Osteoblast (primary cell): ENCODE measurements at regions not wholly inside any gene's neighbourhood (a gene's known extent, or its start where the extent isn't known, plus 50 kb on each side); places are given as distances from the start of the nearest gene placed in this dataset.

ENCODE experiments used
- DNase-seq: peaks from one replicate; pipeline ENCODE4 v3.0.0; 2011; ENCODE audit warnings: low spot score, mixed read lengths; ENCODE audit not compliant: insufficient read length; ENCODE audit errors: missing footprints
- H2AFZ ChIP-seq: 2 replicates; pipeline ENCODE4 v1.6.0; 2011; ENCODE audit warnings: mild to moderate bottlenecking, low read length
- H3K27ac ChIP-seq: 2 replicates; pipeline ENCODE4 v1.5.1; 2011; ENCODE audit warnings: mild to moderate bottlenecking, low read depth, low read length, moderate library complexity
- H3K27me3 ChIP-seq: 2 replicates; pipeline ENCODE4 v1.6.0; 2012; ENCODE audit warnings: mild to moderate bottlenecking, control low read depth, inconsistent platforms, low read length, moderate library complexity; ENCODE audit not compliant: insufficient read depth
- H3K36me3 ChIP-seq: 2 replicates; pipeline ENCODE4 v1.5.1; 2011; ENCODE audit warnings: mild to moderate bottlenecking, low read length, control low read depth, moderate library complexity; ENCODE audit not compliant: insufficient read depth
- H3K4me1 ChIP-seq: 2 replicates; pipeline ENCODE4 v1.5.1; 2011; ENCODE audit warnings: mild to moderate bottlenecking, low read length, control low read depth, moderate library complexity; ENCODE audit not compliant: insufficient read depth
- H3K4me2 ChIP-seq: 2 replicates; pipeline ENCODE4 v1.6.0; 2011; ENCODE audit warnings: mild to moderate bottlenecking, low read length; ENCODE audit not compliant: insufficient read depth
- H3K4me3 ChIP-seq: fragments of 200-600 bp; sonication (generic); 3 replicates; pipeline ENCODE4 v1.5.1; 2012; ENCODE audit warnings: mild to moderate bottlenecking, low read length, inconsistent platforms; ENCODE audit not compliant: insufficient read depth
- H3K79me2 ChIP-seq: 2 replicates; pipeline ENCODE4 v1.6.0; 2012; ENCODE audit warnings: mild to moderate bottlenecking, low read length, control low read depth, inconsistent platforms; ENCODE audit not compliant: insufficient read depth
- H3K9me3 ChIP-seq: 2 replicates; pipeline ENCODE4 v1.5.1; 2011; ENCODE audit warnings: low read depth, low read length, control low read depth
- H4K20me1 ChIP-seq: 2 replicates; pipeline ENCODE4 v1.6.0; 2012; ENCODE audit warnings: mild to moderate bottlenecking, low read length, control low read depth; ENCODE audit not compliant: insufficient read depth
- CTCF ChIP-seq: IDR thresholded peaks from 2 replicates; pipeline ENCODE4 v1.5.1; 2011; ENCODE audit warnings: mild to moderate bottlenecking, low read depth, low read length, moderate library complexity; ENCODE audit errors: extremely low read depth

- no peak for DNase-seq
- H3K4me3 ChIP-seq = peak overlapping the region; percentile 38
- no peaks in the 10 kb centered on the region for H4K20me1 ChIP-seq
- no peaks in the 10 kb centered on the region for H3K27me3 ChIP-seq
- no peak overlapping the region for H3K27ac ChIP-seq
- peaks cover 12% of the 10 kb centered on the region for H3K4me1 ChIP-seq
- H2AFZ ChIP-seq = peak overlapping the region; percentile 81
- no peak for TF ChIP-seq CTCF
- H3K36me3 ChIP-seq = no peaks in the 10 kb centered on the region
- peaks cover 6% of the 10 kb centered on the region for H3K9me3 ChIP-seq
- H3K4me2 ChIP-seq = peak overlapping the region; percentile 37
- H3K79me2 ChIP-seq = no peaks in the 10 kb centered on the region
These were observed 104.5 kb upstream of the TAF1B start for GRCh38 chr2:9738535-9739496.

- Histone ChIP-seq H3K36me3 (no peaks in the 10 kb centered on the region), H3K4me1 (peaks cover 12% of the 10 kb centered on the region), H2AFZ (peak overlapping the region; percentile 81), H3K4me3 (peak overlapping the region; percentile 38), H3K27me3 (no peaks in the 10 kb centered on the region), H3K4me2 (peak overlapping the region; percentile 37), H4K20me1 (no peaks in the 10 kb centered on the region), H3K79me2 (no peaks in the 10 kb centered on the region), H3K9me3 (peaks cover 6% of the 10 kb centered on the region), H3K27ac (no peak overlapping the region)
- no peak for TF ChIP-seq CTCF
- DNase-seq = no peak
These were observed 103.7 kb upstream of the TAF1B start for GRCh38 chr2:9739531-9739964.

- H3K79me2 ChIP-seq = no peaks in the 10 kb centered on the region
- no peaks in the 10 kb centered on the region for H4K20me1 ChIP-seq
- no peaks in the 10 kb centered on the region for H3K27me3 ChIP-seq
- peaks cover 12% of the 10 kb centered on the region for H3K4me1 ChIP-seq
- H3K4me3 ChIP-seq = no peak overlapping the region
- no peak overlapping the region for H3K4me2 ChIP-seq
- no peak overlapping the region for H3K27ac ChIP-seq
- H3K36me3 ChIP-seq = no peaks in the 10 kb centered on the region
- no peak for TF ChIP-seq CTCF
- no peak for DNase-seq
- H2AFZ ChIP-seq = no peak overlapping the region
- no peaks in the 10 kb centered on the region for H3K9me3 ChIP-seq
These were observed 102.7 kb upstream of the TAF1B start for GRCh38 chr2:9740382-9741073.

DNA sequence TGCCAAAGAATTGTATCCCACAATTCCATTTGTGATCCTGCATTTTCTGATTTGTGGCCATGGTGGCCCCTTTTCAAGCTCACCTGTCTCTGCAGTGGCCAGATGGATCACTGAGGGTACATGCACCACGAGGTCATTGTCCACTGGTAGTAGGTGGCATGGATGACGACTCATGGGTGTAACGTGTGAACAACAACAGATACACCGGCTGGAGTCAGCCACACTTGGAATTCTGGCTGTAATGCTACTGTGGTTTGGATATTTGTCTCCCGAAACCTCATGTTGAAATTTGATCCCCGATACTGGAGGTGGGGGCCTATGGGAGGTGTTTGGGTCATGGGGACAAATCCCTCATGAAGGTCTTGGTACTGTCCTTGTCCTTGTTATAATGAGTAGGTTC, 102.2 kb upstream of the TAF1B start:
- Histone ChIP-seq H4K20me1 (no peaks in the 10 kb centered on the region), H3K27me3 (no peaks in the 10 kb centered on the region), H2AFZ (no peak overlapping the region), H3K4me2 (no peak overlapping the region), H3K27ac (no peak overlapping the region), H3K36me3 (no peaks in the 10 kb centered on the region), H3K79me2 (no peaks in the 10 kb centered on the region), H3K4me1 (peaks cover 12% of the 10 kb centered on the region), H3K9me3 (no peaks in the 10 kb centered on the region), H3K4me3 (no peak overlapping the region)
- no peak for TF ChIP-seq CTCF
- DNase-seq = no peak
